Left ventricle myocardium superior (tissue), 1 donor: ENCODE measurements at regions not wholly inside any gene's neighbourhood (a gene's known extent, or its start where the extent isn't known, plus 50 kb on each side); places are given as distances from the start of the nearest gene placed in this dataset.

ENCODE experiments used
- ATAC-seq: fragments of 200-7000 bp; cut with Tn5 transposase; one replicate; pipeline ENCODE4 v1.9.1; 2020; ENCODE audit warnings: mild to moderate bottlenecking, moderate library complexity
- DNase-seq: peaks from one replicate; pipeline ENCODE4 v3.0.0-alpha.2; 2020
- intact Hi-C: fragments of 100-400 bp; cut with micrococcal nuclease; formaldehyde crosslinking; loops from one replicate; pipeline ENCODE4 v1.11.0; 2022
- donor health status: DM: no; HTN: yes; CAD: no; lungs with severe emphysema.

- ATAC-seq (no peak), DNase-seq (no peak)
- intact Hi-C loops: no loop called here
These were observed 99.6 kb downstream of the LURAP1L start for GRCh38 chr9:12874395-12874794.

- intact Hi-C loops: no loop called here
- DNase-seq (no peak), ATAC-seq (no peak)
These were observed 100.4 kb downstream of the LURAP1L start for GRCh38 chr9:12875191-12875590.

- no peak for ATAC-seq
- intact Hi-C loops: no loop called here
- DNase-seq: no peak
These were observed 102.1 kb downstream of the LURAP1L start for GRCh38 chr9:12876872-12877271.

GRCh38 chr9:12878351-12878978, 103.6 kb downstream of the LURAP1L start:
- intact Hi-C loops: no loop called here
- ATAC-seq (no peak), DNase-seq (no peak)

- ATAC-seq: no peak
- intact Hi-C loops: loop anchor here (5.0 kb wide), 1 partner anchor 158 kb away; no protein-coding TSS in a partner anchor
- DNase-seq: no peak
These were observed 105.1 kb downstream of the LURAP1L start for GRCh38 chr9:12879961-12880360.

GRCh38 chr9:12880406-12881015, 105.7 kb downstream of the LURAP1L start:
- intact Hi-C loops: loop anchor here (5.0 kb wide), 1 partner anchor 158 kb away; no protein-coding TSS in a partner anchor
- ATAC-seq: no peak
- no peak for DNase-seq

- intact Hi-C loops: loop anchor here (5.0 kb wide), 1 partner anchor 160 kb away; no protein-coding TSS in a partner anchor
- no peak for DNase-seq
- ATAC-seq: peak; percentile 93
These were observed 107.6 kb downstream of the LURAP1L start for GRCh38 chr9:12882430-12882829.

GRCh38 chr9:12884736-12885395, 110.0 kb downstream of the LURAP1L start:
- DNase-seq: no peak
- intact Hi-C loops: loop anchor here (5.0 kb wide), 1 partner anchor 163 kb away; no protein-coding TSS in a partner anchor
- peak; percentile 66 for ATAC-seq

GRCh38 chr9:12889402-12890106, 114.7 kb downstream of the LURAP1L start:
- DNase-seq (no peak), ATAC-seq (no peak)
- intact Hi-C loops: no loop called here

GRCh38 chr9:12891588-12891987, 116.8 kb downstream of the LURAP1L start:
- no peak for ATAC-seq
- no peak for DNase-seq
- intact Hi-C loops: no loop called here

- DNase-seq (no peak), ATAC-seq (no peak)
- intact Hi-C loops: no loop called here
These were observed 128.5 kb downstream of the LURAP1L start for GRCh38 chr9:12903316-12903715.

GRCh38 chr9:12904261-12905000, 129.6 kb downstream of the LURAP1L start:
- no peak for DNase-seq
- intact Hi-C loops: no loop called here
- ATAC-seq: no peak

GRCh38 chr9:12906646-12907045, 131.8 kb downstream of the LURAP1L start:
- intact Hi-C loops: no loop called here
- ATAC-seq: no peak

GRCh38 chr9:12908895-12909294, 134.1 kb downstream of the LURAP1L start:
- DNase-seq (no peak), ATAC-seq (no peak)
- intact Hi-C loops: no loop called here

More at GRCh38 chr9:12906646-12907045, 131.8 kb downstream of the LURAP1L start:
- no peak for DNase-seq

GRCh38 chr9:12915366-12915954, 140.6 kb downstream of the LURAP1L start:
- no peak for DNase-seq
- ATAC-seq: no peak
- intact Hi-C loops: no loop called here

- peak; percentile 66 for ATAC-seq
- intact Hi-C loops: no loop called here
- no peak for DNase-seq
These were observed 141.2 kb downstream of the LURAP1L start for GRCh38 chr9:12916042-12916441.

- no peak for DNase-seq
- intact Hi-C loops: no loop called here
- ATAC-seq: no peak
These were observed 145.6 kb downstream of the LURAP1L start for GRCh38 chr9:12920437-12920836.

GRCh38 chr9:12921621-12922020, 146.8 kb downstream of the LURAP1L start:
- DNase-seq: no peak
- intact Hi-C loops: no loop called here

More at GRCh38 chr9:12921621-12922020, 146.8 kb downstream of the LURAP1L start:
- ATAC-seq: no peak
